Caco-2 (cell line): ENCODE measurements at regions not wholly inside any gene's neighbourhood (a gene's known extent, or its start where the extent isn't known, plus 50 kb on each side); places are given as distances from the start of the nearest gene placed in this dataset.

Experiments
- BruUV-seq: library from RNA; stranded (reverse); fragments of 400-500 nt; replicated peaks from 2 replicates; lab custom pipeline; 2021; lab: Mats Ljungman, UMichigan
- CTCF ChIA-PET: fragments of 300-600 bp; sonication (Branson Sonifier 250); formaldehyde crosslinking; loops from one replicate; lab custom pipeline; 2022; ENCODE audit warnings: antibody characterized with exemption; lab: Charles Lee
- POLR2A ChIA-PET: fragments of 300-600 bp; sonication (Branson Sonifier 250); formaldehyde crosslinking; loops from one replicate; lab custom pipeline; 2022; ENCODE audit warnings: antibody characterized with exemption; lab: Charles Lee
- DNase-seq, 2 experiments: peaks; one replicate each; pipeline versions ENCODE4 v3.0.0 to v3.0.0-alpha.2; 2020 to 2022
- H3K27me3 ChIP-seq: replicated peaks from 2 replicates; pipeline ENCODE4 v1.6.0; 2011; ENCODE audit warnings: low read length; ENCODE audit not compliant: control insufficient read depth, insufficient read depth
- H3K36me3 ChIP-seq: 2 replicates; pipeline ENCODE4 v1.5.1; 2011; ENCODE audit warnings: low read length; ENCODE audit not compliant: control insufficient read depth, insufficient read depth
- H3K4me1 ChIP-seq: fragments of 250-450 bp; sonication (Bioruptor Pico); 2 replicates; pipeline ENCODE4 v1.5.1; 2020; ENCODE audit warnings: mild to moderate bottlenecking
- H3K4me3 ChIP-seq: 2 replicates; pipeline ENCODE4 v1.5.1; 2011; ENCODE audit warnings: low read depth, mild to moderate bottlenecking, control low read depth, low read length
- H3K9me3 ChIP-seq: fragments of 250-450 bp; sonication (Bioruptor Pico); 2 replicates; pipeline ENCODE4 v1.5.1; 2020; ENCODE audit warnings: mild to moderate bottlenecking, moderate library complexity
- H3K27ac Mint-ChIP-seq: one replicate; pipeline ENCODE4 v1.8.0; 2022; ENCODE audit warnings: mixed read lengths; ENCODE audit not compliant: unreplicated experiment
- H3K27me3 Mint-ChIP-seq: one replicate; pipeline ENCODE4 v1.8.0; 2022; ENCODE audit warnings: mixed read lengths; ENCODE audit not compliant: insufficient read depth, unreplicated experiment
- H3K36me3 Mint-ChIP-seq: one replicate; pipeline ENCODE4 v1.8.0; 2022; ENCODE audit warnings: mild to moderate bottlenecking, mixed read lengths; ENCODE audit not compliant: insufficient read depth, unreplicated experiment
- H3K4me1 Mint-ChIP-seq: one replicate; pipeline ENCODE4 v1.8.0; 2022; ENCODE audit warnings: low read depth, mixed read lengths; ENCODE audit not compliant: unreplicated experiment
- H3K4me3 Mint-ChIP-seq: one replicate; pipeline ENCODE4 v1.8.0; 2022; ENCODE audit warnings: mild to moderate bottlenecking, moderate library complexity, mixed read lengths; ENCODE audit not compliant: unreplicated experiment
- H3K9me3 Mint-ChIP-seq: one replicate; pipeline ENCODE4 v1.8.0; 2022; ENCODE audit warnings: mixed read lengths; ENCODE audit not compliant: unreplicated experiment
- CTCF ChIP-seq, 2 experiments: fragments of 200-600 bp in 1 of 2; IDR thresholded peaks; 1 replicate in 1 of 2; 2 replicates in 1 of 2; pipeline versions ENCODE4 v1.5.1 to v1.8.0; 2011 to 2022; ENCODE audit warnings: antibody characterized with exemption in 1 of 2, control low read depth in 1 of 2, inconsistent platforms in 1 of 2, low read depth in 1 of 2, low read length in 1 of 2, mild to moderate bottlenecking in 1 of 2, moderate library complexity in 1 of 2; ENCODE audit not compliant: insufficient read depth in 1 of 2, severe bottlenecking in 1 of 2, unreplicated experiment in 1 of 2
- intact Hi-C: fragments of 100-400 bp; cut with micrococcal nuclease; formaldehyde crosslinking; loops from one replicate; pipeline ENCODE4 v1.10.0; 2022; ENCODE audit not compliant: unreplicated experiment

DNA sequence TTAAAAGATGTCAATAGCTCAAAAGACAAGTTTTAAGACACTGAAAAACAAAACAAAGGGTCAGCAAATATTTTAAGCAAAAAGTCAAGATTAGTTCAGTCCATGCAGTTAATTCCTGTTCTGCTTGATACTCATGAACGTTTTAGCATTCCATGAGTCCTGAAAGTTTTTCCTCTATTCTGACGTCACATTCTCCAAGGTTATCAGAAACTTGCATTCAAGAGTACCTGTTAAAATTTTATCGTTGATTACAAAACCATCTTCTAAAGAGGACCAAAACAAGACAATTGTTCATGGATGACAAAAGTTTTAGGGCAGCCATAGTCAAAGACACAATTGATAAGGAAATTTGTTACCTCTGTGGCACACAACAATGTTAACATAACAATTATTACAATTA lies 52.5 kb upstream of the VOPP1 start:
- Mint-ChIP-seq H3K27me3 (no peaks in the 10 kb centered on the region), H3K27ac (no peak overlapping the region), H3K4me1 (no peaks in the 10 kb centered on the region), H3K4me3 (no peak overlapping the region), H3K36me3 (no peaks in the 10 kb centered on the region), H3K9me3 (no peaks in the 10 kb centered on the region)
- no peak for TF ChIP-seq CTCF (IDR thresholded peaks at IDR 0.05; ENCODE audit: insufficient read depth in 1 of 2, low read depth in 1 of 2, low read length in 1 of 2, severe bottlenecking in 1 of 2, unreplicated experiment in 1 of 2)
- DNase-seq, result no peak
- H3K4me3 ChIP-seq, result no peak overlapping the region
- no peaks in the 10 kb centered on the region for H3K4me1 ChIP-seq
- POLR2A ChIA-PET, result no interaction called here
- CTCF ChIA-PET, result no interaction called here
- no peaks in the 10 kb centered on the region for H3K27me3 ChIP-seq
- no TSS peak for BruUV-seq
- intact Hi-C loops, result no loop called here
- H3K9me3 ChIP-seq, result no peaks in the 10 kb centered on the region; the same call in 1 of the 2 replicates
- no peaks in the 10 kb centered on the region for H3K36me3 ChIP-seq

- no peak overlapping the region for H3K27ac Mint-ChIP-seq
- intact Hi-C loops, result no loop called here
- CTCF ChIA-PET, result no interaction called here
- no peaks in the 10 kb centered on the region for H3K9me3 Mint-ChIP-seq
- no TSS peak for BruUV-seq
- H3K4me3 Mint-ChIP-seq, result no peak overlapping the region
- H3K4me1 Mint-ChIP-seq, result no peaks in the 10 kb centered on the region
- TF ChIP-seq CTCF (IDR thresholded peaks at IDR 0.05; ENCODE audit: insufficient read depth in 1 of 2, low read depth in 1 of 2, low read length in 1 of 2, severe bottlenecking in 1 of 2, unreplicated experiment in 1 of 2), result no peak
- POLR2A ChIA-PET, result no interaction called here
- no peaks in the 10 kb centered on the region for H3K27me3 Mint-ChIP-seq
- no peaks in the 10 kb centered on the region for H3K4me1 ChIP-seq
- H3K27me3 ChIP-seq, result no peaks in the 10 kb centered on the region
- peaks cover 5% of the 10 kb centered on the region; the same call in 1 of the 2 replicates for H3K9me3 ChIP-seq
- no peak overlapping the region for H3K4me3 ChIP-seq
- no peak for DNase-seq
- no peaks in the 10 kb centered on the region for H3K36me3 ChIP-seq
- H3K36me3 Mint-ChIP-seq, result no peaks in the 10 kb centered on the region
Observed at GRCh38 chr7:55623617-55624016, 51.3 kb upstream of the VOPP1 start.

GRCh38 chr7:55622241-55622640 lies 49.9 kb upstream of the VOPP1 start:
- Mint-ChIP-seq H3K4me3 (no peak overlapping the region), H3K4me1 (no peaks in the 10 kb centered on the region), H3K27me3 (no peaks in the 10 kb centered on the region), H3K36me3 (no peaks in the 10 kb centered on the region), H3K9me3 (no peaks in the 10 kb centered on the region), H3K27ac (no peak overlapping the region)
- Histone ChIP-seq H3K27me3 (no peaks in the 10 kb centered on the region), H3K9me3 (peaks cover 12% of the 10 kb centered on the region), H3K4me1 (no peaks in the 10 kb centered on the region), H3K36me3 (no peaks in the 10 kb centered on the region), H3K4me3 (no peak overlapping the region)
- ChIA-PET POLR2A (no interaction called here), CTCF (no interaction called here)
- BruUV-seq, result no TSS peak
- no peak for DNase-seq
- intact Hi-C loops, result no loop called here
- no peak for TF ChIP-seq CTCF (IDR thresholded peaks at IDR 0.05; ENCODE audit: insufficient read depth in 1 of 2, low read depth in 1 of 2, low read length in 1 of 2, severe bottlenecking in 1 of 2, unreplicated experiment in 1 of 2)
